ENCODE measurements at regions not wholly inside any gene's neighbourhood (a gene's known extent, or its start where the extent isn't known, plus 50 kb on each side); places are given as distances from the start of the nearest gene placed in this dataset.

DNA sequence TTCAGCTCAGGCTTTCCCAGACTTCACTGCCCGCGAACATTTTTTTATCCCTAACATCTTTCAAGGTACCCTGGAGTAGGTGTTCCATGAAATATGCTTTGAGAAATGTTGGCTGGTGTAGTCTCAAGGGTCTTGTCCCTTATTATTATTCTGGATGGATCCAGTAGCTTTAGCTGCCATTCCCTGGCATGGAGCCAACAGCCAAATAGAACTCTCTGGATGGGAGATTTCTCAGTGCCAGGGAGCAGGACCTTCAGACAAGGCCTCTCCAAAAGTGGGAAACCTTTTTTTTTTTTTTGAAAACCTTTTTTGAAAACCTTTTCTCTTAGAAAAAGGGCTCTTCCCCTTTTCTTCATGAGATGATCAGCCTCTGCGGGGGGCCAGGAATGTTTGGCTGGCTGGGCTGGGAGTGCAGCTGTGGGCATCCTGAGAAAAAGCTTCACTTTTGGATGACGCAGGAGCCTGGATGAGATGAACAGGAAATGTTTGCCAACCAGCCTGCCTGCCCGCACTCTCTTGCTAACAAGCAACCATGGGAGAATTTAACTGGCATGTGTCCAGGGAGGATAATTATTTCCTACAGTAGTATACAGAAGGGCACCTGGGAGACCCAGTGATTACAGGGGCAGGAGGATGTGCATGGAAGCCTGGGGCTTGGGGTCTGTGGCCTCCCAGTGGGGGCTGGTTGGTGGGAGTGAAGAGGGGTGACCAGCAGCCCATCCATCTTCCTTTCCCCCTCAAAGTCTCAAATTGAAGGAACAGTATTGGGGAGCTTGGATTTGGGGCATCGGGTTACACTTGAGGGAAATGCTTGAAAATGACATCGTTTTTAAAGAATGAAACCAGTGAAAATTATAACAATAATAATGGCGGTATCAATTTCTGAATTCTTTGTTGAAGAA lies 109.1 kb upstream of the LRIG1 start:
- TF ChIP-seq TAF1 (IDR thresholded peaks at IDR 0.05; ENCODE audit: low read depth, low read length) (no peak), POLR2AphosphoS5 (IDR thresholded peaks at IDR 0.05; ENCODE audit: low read depth, low read length) (no peak), BRCA1 (IDR thresholded peaks at IDR 0.05; ENCODE audit: low read depth, low read length) (no peak), JUND (IDR thresholded peaks at IDR 0.05; ENCODE audit: low read length) (no peak)
- TF ChIP-seq, protein P1, sequence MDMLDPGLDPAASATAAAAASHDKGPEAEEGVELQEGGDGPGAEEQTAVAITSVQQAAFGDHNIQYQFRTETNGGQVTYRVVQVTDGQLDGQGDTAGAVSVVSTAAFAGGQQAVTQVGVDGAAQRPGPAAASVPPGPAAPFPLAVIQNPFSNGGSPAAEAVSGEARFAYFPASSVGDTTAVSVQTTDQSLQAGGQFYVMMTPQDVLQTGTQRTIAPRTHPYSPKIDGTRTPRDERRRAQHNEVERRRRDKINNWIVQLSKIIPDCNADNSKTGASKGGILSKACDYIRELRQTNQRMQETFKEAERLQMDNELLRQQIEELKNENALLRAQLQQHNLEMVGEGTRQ (IDR thresholded peaks at IDR 0.05; ENCODE audit: low read length): no peak

Measured in H1 (cell line).